GM19468 (cell line): ENCODE measurements at regions not wholly inside any gene's neighbourhood (a gene's known extent, or its start where the extent isn't known, plus 50 kb on each side); places are given as distances from the start of the nearest gene placed in this dataset.
"Not testable (repeated sequence)": the region's sequence is repeated elsewhere in the genome, so short reads cannot be mapped to it uniquely, and the experiment has no call there.

ENCODE experiments used
- ATAC-seq: cut with Tn5 transposase; IDR thresholded peaks from one replicate; pipeline ENCODE4 v1.9.1; 2021; ENCODE audit warnings: mild to moderate bottlenecking, moderate library complexity, moderate number of reproducible peaks; ENCODE audit not compliant: unreplicated experiment; ENCODE audit errors: extremely low read depth

- no peak for ATAC-seq
Observed at GRCh38 chr7:66497346-66497745, 131.3 kb upstream of the KCTD7 start.

DNA sequence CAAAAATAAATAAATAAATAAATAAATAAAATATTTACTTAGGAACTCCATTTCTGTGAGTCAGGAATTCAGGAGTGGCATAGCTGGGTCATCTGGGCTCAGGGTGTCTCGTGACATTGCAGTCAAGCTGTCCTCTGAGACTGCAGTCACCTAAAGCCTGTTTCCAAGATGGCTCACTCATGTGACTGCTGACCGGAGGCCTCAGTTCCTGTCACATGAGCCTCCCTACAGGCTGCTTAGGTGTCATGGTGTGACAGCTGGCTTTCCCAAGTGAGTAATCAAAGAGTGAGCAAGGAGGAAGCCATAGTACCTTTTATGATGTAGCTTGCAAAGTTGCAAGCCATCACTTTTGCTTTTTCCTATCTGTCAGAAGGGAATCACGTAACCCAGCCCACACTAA is 128.6 kb upstream of the KCTD7 start:
- no peak for ATAC-seq

DNA sequence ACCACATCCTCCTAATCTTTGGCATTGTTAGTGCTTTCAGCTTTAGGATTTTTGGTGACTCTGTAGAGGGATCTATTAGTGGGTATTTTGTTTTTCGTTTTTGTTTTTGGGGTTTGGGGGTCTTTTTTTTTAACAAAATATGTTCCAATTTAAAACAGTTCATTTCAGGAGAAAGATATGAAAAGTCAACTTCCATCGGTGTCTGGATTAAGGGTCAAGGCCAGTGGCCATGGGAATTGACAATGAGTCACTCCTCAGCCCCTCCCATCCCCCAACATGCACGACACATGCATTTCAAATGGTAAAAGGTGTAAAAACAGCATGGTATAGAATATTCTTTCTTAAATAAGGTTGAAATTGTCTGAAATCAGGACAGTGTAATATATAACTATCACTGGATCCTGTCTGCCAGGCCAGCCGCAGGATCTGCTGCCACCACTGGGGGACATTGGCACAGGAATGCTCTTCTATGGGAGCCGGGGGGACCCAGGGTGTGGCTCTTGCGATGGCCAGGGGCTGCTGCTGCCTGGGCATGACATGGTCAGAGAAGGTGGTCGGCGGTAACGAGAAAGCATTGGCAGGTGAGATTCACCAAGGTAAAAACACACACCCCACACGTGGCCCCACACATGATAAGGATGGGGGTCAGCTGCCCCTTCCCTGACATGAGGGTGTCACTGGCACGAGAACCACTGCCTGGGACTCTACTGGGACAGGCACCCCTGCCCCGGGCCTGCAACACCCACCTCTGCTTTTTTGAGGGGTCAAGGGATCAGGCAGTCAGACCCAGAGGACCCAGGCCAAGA is 126.2 kb upstream of the KCTD7 start:
- no peak for ATAC-seq

DNA sequence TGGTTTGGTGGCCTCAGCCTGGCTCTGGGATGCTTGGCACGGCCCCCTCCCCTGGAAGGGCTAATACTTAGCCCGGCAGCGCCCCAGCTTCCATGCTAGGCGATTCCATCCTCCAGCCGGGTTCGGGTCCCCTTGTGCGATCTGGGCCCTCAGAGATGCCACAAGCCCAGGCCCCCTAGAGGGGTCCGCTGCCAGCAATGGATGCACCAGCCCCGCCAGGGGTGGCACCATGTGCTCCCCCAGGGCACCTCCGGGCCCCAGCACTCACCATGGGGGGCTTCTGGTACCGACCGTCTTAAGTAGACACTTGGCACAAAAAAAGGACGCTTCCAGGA is 125.7 kb upstream of the KCTD7 start:
- no peak for ATAC-seq

DNA sequence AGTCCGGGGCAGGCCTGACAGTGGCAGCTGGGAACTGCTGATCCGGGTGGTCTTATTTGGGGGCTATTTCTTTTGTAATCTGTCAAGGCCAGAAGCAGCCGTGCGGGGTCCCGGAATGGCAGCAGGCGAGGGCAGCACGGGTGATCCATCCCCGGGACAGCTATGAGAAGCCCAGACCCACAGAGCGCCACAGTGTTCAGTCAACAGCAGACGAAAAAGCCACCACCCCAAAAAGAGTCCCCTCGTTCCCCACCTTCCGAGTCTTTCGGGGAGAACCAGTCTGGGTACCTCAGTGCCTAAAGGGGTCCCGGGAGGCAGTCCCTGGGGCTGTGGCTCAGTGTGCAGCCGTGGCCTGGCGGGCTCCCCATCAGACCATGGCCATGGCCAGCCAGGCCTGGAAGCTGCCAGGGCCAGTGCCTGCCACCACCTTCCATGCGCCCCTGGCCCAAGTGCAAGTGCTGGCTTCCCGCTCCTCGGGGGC is 125.1 kb upstream of the KCTD7 start:
- no peak for ATAC-seq

- ATAC-seq: no peak
Observed at GRCh38 chr7:66504131-66504530, 124.5 kb upstream of the KCTD7 start.

DNA sequence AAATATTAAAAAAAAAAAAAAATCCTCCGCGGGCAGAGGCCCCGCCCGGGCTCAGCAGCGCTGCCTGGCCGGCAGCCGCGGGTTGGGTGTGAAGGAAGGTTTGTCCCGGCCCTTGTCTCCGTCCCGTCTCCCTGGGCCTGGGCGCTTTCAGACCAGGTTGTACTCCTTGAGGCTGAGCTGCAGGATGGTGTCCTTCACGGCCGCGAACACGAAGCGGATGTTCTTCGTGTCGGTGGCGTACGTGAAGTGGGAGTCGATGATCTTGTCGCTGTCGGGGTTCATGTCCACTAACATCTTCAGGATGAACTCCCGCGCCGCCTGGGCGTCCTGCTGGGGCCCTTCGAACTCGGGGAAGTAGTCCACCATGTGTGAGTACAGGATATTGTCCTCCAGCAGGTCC is 123.7 kb upstream of the KCTD7 start:
- no peak for ATAC-seq

DNA sequence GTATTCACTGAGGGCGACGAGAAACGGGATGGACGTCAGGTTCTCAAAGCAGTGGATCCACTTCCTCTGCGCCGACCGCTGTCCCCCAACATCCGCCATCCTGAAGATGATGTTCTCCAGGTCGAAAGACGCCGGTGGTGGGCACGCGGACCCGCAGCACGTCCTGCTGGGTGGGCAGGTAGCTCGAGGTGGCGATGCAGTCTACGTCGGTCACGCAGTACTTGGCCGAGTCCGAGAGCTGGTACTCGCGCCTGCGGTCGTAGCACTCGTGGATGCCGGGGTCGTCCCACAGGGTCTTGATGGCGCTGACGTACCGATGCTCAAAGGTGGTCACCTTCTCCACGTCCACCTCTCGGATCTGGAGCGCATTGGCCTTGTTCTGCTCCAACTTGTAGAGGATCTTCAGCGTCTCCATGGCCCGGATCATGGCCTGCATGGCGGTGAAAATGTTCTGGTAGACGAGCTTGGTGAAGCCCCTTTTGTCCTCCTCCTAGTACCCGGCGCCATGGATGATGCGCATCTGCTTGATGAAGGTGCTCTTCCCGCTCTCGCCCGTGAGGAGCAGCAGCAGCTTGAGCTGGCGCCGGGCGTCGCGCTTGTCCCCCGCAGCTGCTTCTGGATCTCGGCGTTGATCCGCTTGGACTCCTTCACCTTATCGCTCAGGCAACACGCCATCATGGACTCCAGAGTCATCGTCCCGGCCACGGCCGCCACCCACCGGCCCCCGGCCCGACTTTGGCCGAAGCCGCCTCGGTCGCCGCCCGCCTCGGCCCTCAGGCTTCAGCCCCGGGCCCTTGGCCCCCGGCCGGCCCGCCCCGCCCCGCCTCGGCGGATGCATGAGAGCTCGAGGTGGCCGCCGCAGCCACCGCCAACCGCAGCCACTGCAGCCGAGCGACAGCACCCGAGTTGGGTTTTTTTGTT is 122.9 kb upstream of the KCTD7 start:
- ATAC-seq: no peak

GRCh38 chr7:66506703-66507102 is 122.0 kb upstream of the KCTD7 start:
- ATAC-seq: not testable (repeated sequence)

DNA sequence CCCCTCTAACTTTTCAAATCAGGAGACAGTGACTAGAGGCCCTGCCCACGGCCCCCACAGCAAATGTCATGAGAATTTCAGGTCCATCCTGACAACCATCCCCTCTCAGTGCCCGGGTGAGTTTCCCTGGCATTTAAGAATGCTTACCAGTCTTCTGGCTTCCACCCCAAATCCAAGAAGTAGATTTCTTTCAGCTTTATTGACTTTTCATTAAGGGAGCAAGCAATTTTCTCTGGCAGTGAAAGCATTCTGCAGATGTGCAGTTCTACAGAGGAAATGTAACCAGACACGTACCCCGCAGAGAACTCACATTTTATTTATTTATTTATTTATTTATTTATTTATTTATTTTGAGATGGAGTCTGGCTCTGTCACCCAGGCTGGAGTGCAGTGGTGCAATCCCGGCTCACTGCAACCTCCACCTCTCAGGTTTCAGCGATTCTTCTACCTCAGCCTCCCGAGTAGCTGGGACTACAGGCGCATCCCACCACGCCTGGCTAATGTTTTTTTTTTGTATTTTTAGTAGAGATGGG is 120.9 kb upstream of the KCTD7 start:
- no peak for ATAC-seq

DNA sequence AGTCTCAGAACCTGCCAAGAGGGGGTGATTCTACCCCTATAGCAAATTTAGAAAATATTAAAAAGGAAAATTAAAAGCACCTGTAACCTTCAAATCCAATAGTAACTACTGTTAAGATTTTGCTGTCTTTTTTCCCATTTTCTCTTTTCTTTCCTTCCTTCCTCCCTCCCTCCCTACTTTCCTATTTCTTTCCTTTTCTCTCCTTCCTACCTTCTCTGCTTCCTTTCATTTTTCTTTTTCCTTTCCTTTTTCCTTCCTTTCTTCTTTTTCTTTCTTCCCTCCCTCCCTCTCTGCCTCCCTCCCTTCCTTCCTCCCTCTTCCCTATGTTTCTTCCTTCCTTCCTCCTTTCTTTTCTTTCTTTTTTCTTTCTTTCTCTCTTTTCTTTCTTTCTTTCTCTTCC is 120.2 kb upstream of the KCTD7 start:
- no peak for ATAC-seq

- no peak for ATAC-seq
Observed at GRCh38 chr7:66514050-66514449, 114.6 kb upstream of the KCTD7 start.

DNA sequence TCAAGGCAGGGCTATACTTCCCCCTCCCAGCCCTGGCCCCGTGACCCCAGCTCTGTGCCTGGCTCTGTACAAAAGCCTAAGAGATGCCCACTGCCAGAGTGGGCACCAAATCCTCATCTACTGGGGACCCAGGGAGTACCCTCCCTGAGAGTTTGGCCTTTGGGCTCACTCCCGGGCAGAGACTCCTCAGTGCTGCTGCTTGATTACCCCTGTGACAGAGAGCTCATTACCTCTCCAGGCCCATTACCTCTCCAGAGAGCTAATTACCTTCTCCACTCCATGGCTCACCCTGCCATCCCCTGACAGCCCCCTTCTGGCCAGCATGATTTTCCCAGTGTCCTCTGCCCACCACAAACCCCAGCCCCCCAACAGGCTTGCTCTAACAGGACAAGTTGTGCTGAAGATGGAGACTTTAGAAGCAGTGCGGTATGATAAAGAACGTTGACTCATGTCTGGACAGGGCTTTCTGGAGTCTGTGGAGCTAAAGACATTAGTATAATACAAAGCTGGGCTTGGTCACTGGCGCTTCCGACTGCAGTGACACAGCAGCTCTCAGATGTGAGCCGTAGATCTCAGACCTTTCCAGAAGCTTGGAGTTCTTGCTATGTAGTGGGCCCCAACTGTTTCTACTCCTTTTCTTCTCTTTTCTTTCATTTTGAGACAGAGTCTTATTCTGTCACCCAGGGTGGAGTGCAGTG is 111.3 kb upstream of the KCTD7 start:
- no peak for ATAC-seq

GRCh38 chr7:66518151-66518691 is 110.5 kb upstream of the KCTD7 start:
- ATAC-seq: no peak

DNA sequence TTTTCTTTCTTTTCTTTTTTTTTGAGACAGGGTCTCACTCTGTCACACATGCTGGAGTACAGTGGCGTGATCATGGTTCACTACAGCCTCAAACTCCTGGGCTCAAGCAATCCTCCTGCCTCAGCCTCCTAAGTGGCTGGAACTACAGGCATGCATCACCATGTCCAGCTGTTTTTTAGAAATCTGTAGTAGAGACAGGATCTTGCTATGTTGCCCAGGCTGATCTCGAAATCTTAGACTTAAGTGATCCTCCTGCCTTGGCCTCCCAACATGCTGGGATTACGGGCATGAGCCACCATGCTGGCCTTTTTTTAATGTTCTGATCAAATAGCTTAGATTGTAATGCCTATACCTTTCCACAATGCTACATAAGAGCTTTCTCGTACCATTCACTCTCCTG is 107.0 kb upstream of the KCTD7 start:
- ATAC-seq: no peak

DNA sequence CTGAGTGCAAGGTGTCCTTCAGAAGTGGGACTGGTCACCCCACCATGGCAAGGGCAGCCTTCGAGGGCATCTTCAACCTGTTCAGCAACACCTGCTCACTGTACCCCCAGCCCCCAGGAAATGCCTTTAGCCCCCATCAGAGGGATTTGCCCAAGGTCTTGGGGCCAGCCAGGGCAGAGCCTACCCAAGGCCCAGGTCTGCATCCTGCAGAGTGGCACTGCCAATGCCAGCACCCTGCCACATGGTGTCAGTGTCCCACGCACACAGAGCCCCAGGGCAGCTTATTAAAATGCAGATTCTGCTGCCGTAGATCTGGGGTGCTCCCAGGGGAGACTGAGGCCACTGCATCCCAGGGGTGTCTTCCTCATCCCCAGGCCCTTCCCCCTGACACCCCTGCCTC is 106.2 kb upstream of the KCTD7 start:
- no peak for ATAC-seq

DNA sequence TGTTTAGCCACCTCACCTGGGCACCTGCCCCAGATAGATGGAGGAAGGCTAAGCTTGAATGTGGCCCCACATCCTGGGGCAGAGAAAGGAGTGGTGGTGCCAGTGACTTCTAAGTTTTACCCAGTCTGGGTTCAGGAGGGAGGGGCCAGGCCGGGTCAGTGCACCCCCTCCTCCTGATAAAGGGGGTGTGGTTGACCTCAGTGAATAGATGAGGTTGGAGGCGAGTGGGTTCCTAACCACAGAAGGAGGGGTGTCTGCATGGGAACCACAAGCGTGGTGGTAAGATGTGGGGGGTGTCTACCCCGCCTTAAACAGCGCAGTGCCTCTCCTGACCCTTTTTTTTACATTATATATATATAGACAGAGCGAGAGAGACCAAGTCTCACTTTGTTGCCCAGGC is 105.3 kb upstream of the KCTD7 start:
- ATAC-seq: no peak

DNA sequence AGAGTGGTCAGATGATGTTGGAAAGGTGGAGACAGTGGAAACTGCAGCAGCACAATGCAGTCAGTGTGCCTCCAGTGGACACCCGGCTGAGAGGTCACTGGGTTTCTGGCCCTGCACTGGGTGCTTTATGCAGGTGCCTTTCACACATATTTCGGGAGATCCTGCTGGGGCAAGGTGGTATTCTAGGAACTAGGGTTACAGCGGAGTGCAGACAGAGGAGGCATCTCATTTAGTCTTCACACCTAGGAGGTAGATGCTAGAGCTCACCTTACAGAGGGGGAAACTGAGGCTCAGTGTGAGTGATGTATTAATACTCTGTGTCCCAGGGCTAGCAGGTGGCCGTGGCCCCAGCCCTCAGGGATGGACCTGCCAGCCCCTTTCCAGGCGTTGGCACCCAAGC is 103.9 kb upstream of the KCTD7 start:
- no peak for ATAC-seq

DNA sequence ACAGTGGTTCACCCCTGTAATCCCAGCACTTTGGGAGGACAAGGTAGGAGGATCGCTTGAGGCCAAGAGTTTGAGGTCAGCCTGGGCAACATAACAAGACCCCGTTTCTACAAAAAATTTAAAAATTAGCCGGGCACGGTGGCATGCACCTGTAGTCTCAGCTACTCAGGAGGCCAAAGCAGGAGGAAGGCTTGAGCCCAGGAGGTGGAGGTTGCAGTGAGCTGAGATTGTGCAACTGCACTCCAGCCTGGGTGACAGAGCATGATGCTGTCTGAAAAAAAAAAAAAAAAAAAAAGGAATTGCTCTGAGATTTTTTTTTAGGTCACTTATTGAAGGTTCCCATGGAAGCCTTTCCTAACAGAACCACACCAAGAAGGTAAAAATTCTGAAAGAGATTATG is 101.9 kb upstream of the KCTD7 start:
- not testable (repeated sequence) for ATAC-seq

- no peak for ATAC-seq
Observed at GRCh38 chr7:66528652-66529051, 100.0 kb upstream of the KCTD7 start.
